Right atrium auricular region (tissue), 2 donors: ENCODE measurements at regions not wholly inside any gene's neighbourhood (a gene's known extent, or its start where the extent isn't known, plus 50 kb on each side); places are given as distances from the start of the nearest gene placed in this dataset.

ENCODE experiments used
- DNase-seq: peaks from one replicate; pipeline ENCODE4 v3.0.0-alpha.2; 2019; ENCODE audit warnings: low spot score
- H3K27ac ChIP-seq, 2 donors: fragments of 200-600 bp; sonication (generic); 1 replicate in 1 of 2; 2 replicates in 1 of 2; pipeline ENCODE4 v1.5.1; 2016 to 2019
- H3K27me3 ChIP-seq, 2 donors: fragments of 200-600 bp; sonication (generic); one replicate each; pipeline versions ENCODE4 v1.5.1 to v1.6.0; 2017 to 2019
- H3K36me3 ChIP-seq: fragments of 200-600 bp; sonication (generic); one replicate; pipeline ENCODE4 v1.5.1; 2016
- H3K4me1 ChIP-seq, 2 donors: fragments of 200-600 bp; sonication (generic); one replicate each; pipeline versions ENCODE4 v1.5.1 to v1.6.0; 2017 to 2019
- H3K4me3 ChIP-seq, 2 donors: fragments of 200-600 bp; sonication (generic); 1 replicate in 1 of 2; 2 replicates in 1 of 2; pipeline ENCODE4 v1.5.1; 2017 to 2019; ENCODE audit warnings: mild to moderate bottlenecking in 1 of 2, moderate library complexity in 1 of 2
- H3K9me3 ChIP-seq, 2 donors: fragments of 200-600 bp; sonication (generic); one replicate each; pipeline ENCODE4 v1.5.1; 2019
- CTCF ChIP-seq, 2 donors: fragments of 200-600 bp; sonication (generic); IDR thresholded peaks; one replicate each; pipeline ENCODE4 v1.5.1; 2019; ENCODE audit warnings: antibody characterized with exemption in 2 of 2

GRCh38 chrX:92224406-92224805 lies 445.2 kb downstream of the PCDH11X start:
- Histone ChIP-seq H3K27me3 (peaks cover 0 to 5% of the 10 kb centered on the region in 2 donors), H3K4me3 (no peak overlapping the region), H3K9me3 (no peaks in the 10 kb centered on the region), H3K27ac (no peak overlapping the region), H3K36me3 (no peaks in the 10 kb centered on the region), H3K4me1 (no peaks in the 10 kb centered on the region)
- TF ChIP-seq CTCF (IDR thresholded peaks at IDR 0.05), result no peak
- no peak for DNase-seq

- Histone ChIP-seq H3K27ac (no peak overlapping the region), H3K4me3 (no peak overlapping the region), H3K4me1 (no peaks in the 10 kb centered on the region), H3K9me3 (no peaks in the 10 kb centered on the region), H3K27me3 (no peaks in the 10 kb centered on the region), H3K36me3 (no peaks in the 10 kb centered on the region)
- no peak for TF ChIP-seq CTCF (IDR thresholded peaks at IDR 0.05)
- no peak for DNase-seq
Measured at GRCh38 chrX:92230628-92231027, 451.5 kb downstream of the PCDH11X start.

- no peak for DNase-seq
- Histone ChIP-seq H3K27ac (no peak overlapping the region), H3K36me3 (no peaks in the 10 kb centered on the region), H3K27me3 (no peaks in the 10 kb centered on the region), H3K4me3 (no peak overlapping the region), H3K4me1 (no peaks in the 10 kb centered on the region), H3K9me3 (no peaks in the 10 kb centered on the region)
- TF ChIP-seq CTCF (IDR thresholded peaks at IDR 0.05), result no peak
Measured at GRCh38 chrX:92231391-92231790, 452.2 kb downstream of the PCDH11X start.

GRCh38 chrX:92232182-92232581 lies 453.0 kb downstream of the PCDH11X start:
- no peaks in the 10 kb centered on the region for H3K4me1 ChIP-seq
- H3K27me3 ChIP-seq, result no peaks in the 10 kb centered on the region
- H3K4me3 ChIP-seq, result no peak overlapping the region
- no peaks in the 10 kb centered on the region for H3K36me3 ChIP-seq
- no peak overlapping the region for H3K27ac ChIP-seq
- TF ChIP-seq CTCF (IDR thresholded peaks at IDR 0.05), result peak in 1 of 2 donors; percentile 36
- no peaks in the 10 kb centered on the region for H3K9me3 ChIP-seq
- no peak for DNase-seq

GRCh38 chrX:92241249-92241648 lies 462.1 kb downstream of the PCDH11X start:
- Histone ChIP-seq H3K27me3 (no peaks in the 10 kb centered on the region), H3K4me3 (no peak overlapping the region), H3K27ac (no peak overlapping the region), H3K36me3 (no peaks in the 10 kb centered on the region), H3K4me1 (no peaks in the 10 kb centered on the region), H3K9me3 (no peaks in the 10 kb centered on the region)
- TF ChIP-seq CTCF (IDR thresholded peaks at IDR 0.05), result no peak
- no peak for DNase-seq

- Histone ChIP-seq H3K4me3 (no peak overlapping the region), H3K27ac (no peak overlapping the region), H3K4me1 (no peaks in the 10 kb centered on the region), H3K27me3 (no peaks in the 10 kb centered on the region), H3K9me3 (no peaks in the 10 kb centered on the region), H3K36me3 (no peaks in the 10 kb centered on the region)
- DNase-seq, result no peak
- no peak for TF ChIP-seq CTCF (IDR thresholded peaks at IDR 0.05)
Measured at GRCh38 chrX:92247076-92247475, 467.9 kb downstream of the PCDH11X start.
